Activated CD4-positive, CD25-positive, alpha-beta regulatory T cell (primary cell): ENCODE measurements at regions not wholly inside any gene's neighbourhood (a gene's known extent, or its start where the extent isn't known, plus 50 kb on each side); places are given as distances from the start of the nearest gene placed in this dataset.

Experiments
- DNase-seq, 4 experiments: peaks; one replicate each; lab custom pipeline; 2025; lab: John Stamatoyannopoulos, UW

GRCh38 chr9:89864257-89864656 lies 259.4 kb downstream of the GADD45G start:
- DNase-seq, result no peak

GRCh38 chr9:89864731-89865130 lies 259.9 kb downstream of the GADD45G start:
- no peak for DNase-seq

- no peak for DNase-seq
Observed at GRCh38 chr9:89865357-89865756, 260.5 kb downstream of the GADD45G start.

- DNase-seq, result no peak
Observed at GRCh38 chr9:89865981-89866380, 261.2 kb downstream of the GADD45G start.

- no peak for DNase-seq
Observed at GRCh38 chr9:89866701-89867100, 261.9 kb downstream of the GADD45G start.

- DNase-seq, result no peak
Observed at GRCh38 chr9:89868100-89868499, 263.3 kb downstream of the GADD45G start.

GRCh38 chr9:89869793-89870580 lies 265.2 kb downstream of the GADD45G start:
- no peak for DNase-seq

- no peak for DNase-seq
Observed at GRCh38 chr9:89871871-89872331, 267.1 kb downstream of the GADD45G start.

GRCh38 chr9:89872426-89872912 lies 267.7 kb downstream of the GADD45G start:
- no peak for DNase-seq

- no peak for DNase-seq
Observed at GRCh38 chr9:89872913-89873707, 268.3 kb downstream of the GADD45G start.

GRCh38 chr9:89873801-89874200 lies 269.0 kb downstream of the GADD45G start:
- no peak for DNase-seq

- no peak for DNase-seq
Observed at GRCh38 chr9:89874351-89875321, 269.8 kb downstream of the GADD45G start.

GRCh38 chr9:89877051-89878002 lies 272.5 kb downstream of the GADD45G start:
- DNase-seq, result no peak

GRCh38 chr9:89878003-89878411 lies 273.2 kb downstream of the GADD45G start:
- DNase-seq, result no peak

GRCh38 chr9:89878687-89879086 lies 273.9 kb downstream of the GADD45G start:
- DNase-seq, result no peak

GRCh38 chr9:89879276-89879675 lies 274.5 kb downstream of the GADD45G start:
- no peak for DNase-seq

- DNase-seq, result no peak
Observed at GRCh38 chr9:89879701-89880100, 274.9 kb downstream of the GADD45G start.

- no peak for DNase-seq
Observed at GRCh38 chr9:89880161-89880560, 275.3 kb downstream of the GADD45G start.

GRCh38 chr9:89880721-89881120 lies 275.9 kb downstream of the GADD45G start:
- DNase-seq, result no peak

GRCh38 chr9:89881431-89881830 lies 276.6 kb downstream of the GADD45G start:
- no peak for DNase-seq

GRCh38 chr9:89882930-89883361 lies 278.1 kb downstream of the GADD45G start:
- DNase-seq, result no peak
